ENCODE measurements at regions not wholly inside any gene's neighbourhood (a gene's known extent, or its start where the extent isn't known, plus 50 kb on each side); places are given as distances from the start of the nearest gene placed in this dataset.

DNA sequence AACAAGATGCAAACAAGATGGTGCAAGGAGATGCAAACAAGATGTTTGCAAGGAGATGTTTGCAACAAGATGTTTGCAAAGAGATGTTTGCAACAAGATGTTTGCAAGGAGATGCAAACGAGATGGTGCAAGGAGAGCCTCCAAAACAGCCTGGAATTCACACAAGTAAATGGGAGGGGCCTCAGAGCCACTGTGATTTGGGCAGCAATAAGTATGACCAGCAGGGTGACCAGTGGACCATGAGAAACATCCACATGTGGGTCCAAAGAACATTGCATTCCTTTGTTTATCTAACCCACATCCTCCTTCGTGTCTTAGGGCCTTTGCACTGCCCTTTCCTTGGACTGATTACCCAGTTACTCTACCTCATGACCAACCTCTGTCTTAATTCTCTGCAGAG lies 162.9 kb downstream of the PLPP3 start (continued):
- no peak for TF ChIP-seq RBM39 (IDR thresholded peaks at IDR 0.05; ENCODE audit: low read depth, low read length, poor library complexity, severe bottlenecking)
- TF ChIP-seq HHEX (CRISPR knock-in tag; IDR thresholded peaks at IDR 0.05), result no peak
- TF ChIP-seq POGZ (CRISPR knock-in tag; IDR thresholded peaks at IDR 0.05), result peak; percentile 51
- TF ChIP-seq ZNF101 (CRISPR knock-in tag; IDR thresholded peaks at IDR 0.05; ENCODE audit: borderline replicate concordance, low read depth), result 0 out of 2 replicates have a peak, but pooled peaks have one; percentile 51
- 0 out of 2 replicates have a peak, but pooled peaks have one; percentile 30 for TF ChIP-seq ZNF644 (CRISPR knock-in tag; IDR thresholded peaks at IDR 0.05; ENCODE audit: low read depth)
- TF ChIP-seq IRF2 (CRISPR knock-in tag; IDR thresholded peaks at IDR 0.05), result 0 out of 2 replicates have a peak, but pooled peaks have one; percentile 22
- no peak for TF ChIP-seq IKZF1 (IDR thresholded peaks at IDR 0.05)
- TF ChIP-seq JUN (CRISPR knock-in tag; IDR thresholded peaks at IDR 0.05), result no peak
- no peak for TF ChIP-seq GABPA (IDR thresholded peaks at IDR 0.05; ENCODE audit: low read depth, low read length)
- no peak for TF ChIP-seq GABPA (CRISPR knock-in tag; IDR thresholded peaks at IDR 0.05; ENCODE audit: low read depth)
- TF ChIP-seq ZNF549 (CRISPR knock-in tag; IDR thresholded peaks at IDR 0.05), result no peak
- no peak for TF ChIP-seq ZSCAN30 (CRISPR knock-in tag; IDR thresholded peaks at IDR 0.05)
- peak; percentile 50; the same call in 1 of the 2 replicates for TF ChIP-seq SAP130 (CRISPR knock-in tag; IDR thresholded peaks at IDR 0.05; ENCODE audit: low read depth)
- TF ChIP-seq ELF3 (CRISPR knock-in tag; IDR thresholded peaks at IDR 0.05), result peak; percentile 49; the same call in 1 of the 2 replicates
- TF ChIP-seq HNF4G (IDR thresholded peaks at IDR 0.05; ENCODE audit: borderline replicate concordance, low read depth, low read length), result peak; percentile 57; the same call in 1 of the 2 replicates
- no peak for TF ChIP-seq HNF4G (CRISPR knock-in tag; IDR thresholded peaks at IDR 0.05; ENCODE audit: borderline replicate concordance, low read depth)
- peak; percentile 28; the same call in 1 of the 2 replicates for TF ChIP-seq RARA (CRISPR knock-in tag; IDR thresholded peaks at IDR 0.05)

DNA sequence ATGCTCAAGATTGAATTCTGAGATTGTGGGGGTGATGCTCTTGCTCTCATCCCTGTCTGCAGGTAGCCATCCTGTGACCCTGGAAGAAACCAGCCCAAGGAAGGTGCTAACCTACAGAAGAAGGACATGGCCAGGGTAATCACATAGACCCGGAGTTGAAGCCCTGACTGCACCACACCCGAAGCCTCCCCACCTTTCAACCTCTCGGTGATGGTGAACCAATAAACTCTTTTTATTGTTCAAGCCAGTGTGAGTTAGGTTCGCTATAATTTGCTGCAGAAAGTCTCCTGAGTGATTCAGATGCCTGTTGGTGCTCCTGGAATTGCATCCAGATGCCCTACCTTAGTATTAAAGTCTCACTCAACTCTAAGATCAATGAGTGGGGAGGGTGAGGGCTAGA lies 163.6 kb downstream of the PLPP3 start:
- in situ Hi-C loops (cut with HindIII; ENCODE audit: extremely low pct_ligation_motif_present, low pct_unique_long_range_greater_than_20kb), result loop anchor here (5.0 kb wide), 1 partner anchor 157 kb away; no protein-coding TSS in a partner anchor
- Histone ChIP-seq H4K20me1 (ENCODE audit: insufficient read depth, low read length) (no peaks in the 10 kb centered on the region), H3K4me3 (replicated peaks in 1 of 3; ENCODE audit: insufficient read depth in 1 of 3, low read depth in 2 of 3, low read length in 3 of 3) (peak overlapping the region in 1 of 3 experiments; percentile 32; a peak in 1 of 6 replicates), H3K79me2 (ENCODE audit: insufficient read depth, low read length) (no peaks in the 10 kb centered on the region), H3K9ac (ENCODE audit: insufficient read depth, low read depth, low read length) (peak overlapping the region; percentile 52), H3K4me2 (ENCODE audit: low read depth, low read length) (peak overlapping the region; percentile 65), H3K27me3 (ENCODE audit: control insufficient read depth in 1 of 2, insufficient read depth in 2 of 2, low read length in 2 of 2) (no peaks in the 10 kb centered on the region), H3K27ac (ENCODE audit: extremely low read length, insufficient read depth, low read length) (peak overlapping the region; percentile 85), H3K9me3 (ENCODE audit: low read length) (no peaks in the 10 kb centered on the region), H3K36me3 (replicated peaks in 1 of 2; ENCODE audit: control insufficient read depth in 1 of 2, insufficient read depth in 2 of 2, low read length in 2 of 2) (no peaks in the 10 kb centered on the region), H3K4me1 (ENCODE audit: insufficient read depth, low read length) (peaks cover 85% of the 10 kb centered on the region), H2AFZ (ENCODE audit: low read length) (no peak overlapping the region)
- FAIRE-seq (no peak), ATAC-seq (no peak), DNase-seq (ENCODE audit: low spot score) (no peak)
- no peak for TF ChIP-seq SALL1 (CRISPR knock-in tag; IDR thresholded peaks at IDR 0.05)
- TF ChIP-seq GATAD1 (CRISPR knock-in tag; IDR thresholded peaks at IDR 0.05), result no peak
- TF ChIP-seq MIER2 (CRISPR knock-in tag; IDR thresholded peaks at IDR 0.05), result no peak
- no peak for TF ChIP-seq ZNF180 (CRISPR knock-in tag; IDR thresholded peaks at IDR 0.05; ENCODE audit: borderline replicate concordance, low read depth)
- TF ChIP-seq ATF1 (CRISPR knock-in tag; IDR thresholded peaks at IDR 0.05), result no peak
- 92% methylated on average over 4 of the region's 4 CpGs for WGBS (ENCODE audit: low lambda C conversion rate)
- BruUV-seq (replicated peaks), result no TSS peak
- intact Hi-C loops (cut with micrococcal nuclease; ENCODE audit: unreplicated experiment), result loop anchor here (2.0 kb wide), 2 partner anchors 93 to 163 kb away; partner anchors contain the start of gene PLPP3
- ChIA-PET POLR2A (interaction anchor here (1.1 to 2.6 kb wide), 14 partner anchors 9 to 226 kb away, joined by 3 to 20 read pairs (median 10); partner anchors contain the start of gene PLPP3), CTCF (ENCODE audit: low intra/inter-chr PET ratio, low total read pairs) (no interaction called here)
